ENCODE measurements at regions not wholly inside any gene's neighbourhood (a gene's known extent, or its start where the extent isn't known, plus 50 kb on each side); places are given as distances from the start of the nearest gene placed in this dataset.

- TF ChIP-seq CTCF (conservative IDR thresholded peaks at IDR 0.05) (no peak), ZFX (IDR thresholded peaks at IDR 0.05) (no peak)
Observed at GRCh38 chr4:133802359-133803140, 399.0 kb downstream of the PABPC4L start.
